ENCODE measurements at regions not wholly inside any gene's neighbourhood (a gene's known extent, or its start where the extent isn't known, plus 50 kb on each side); places are given as distances from the start of the nearest gene placed in this dataset.

GRCh38 chr21:27209546-27209945, 242.7 kb upstream of the ADAMTS5 start:
- Histone ChIP-seq H3K36me3 (ENCODE audit: insufficient read depth, low read length) (no peaks in the 10 kb centered on the region), H4K20me1 (ENCODE audit: insufficient read depth, low read length) (no peaks in the 10 kb centered on the region), H3K9me3 (ENCODE audit: insufficient read depth, low read length, severe bottlenecking) (no peaks in the 10 kb centered on the region), H3K4me1 (ENCODE audit: insufficient read depth, low read length) (no peaks in the 10 kb centered on the region), H2AFZ (ENCODE audit: low read depth, low read length) (no peak overlapping the region), H3K79me2 (ENCODE audit: insufficient read depth, low read length) (no peaks in the 10 kb centered on the region), H3K27me3 (ENCODE audit: insufficient read depth, low read length, poor library complexity) (no peaks in the 10 kb centered on the region), H3K9ac (ENCODE audit: low read depth, low read length) (no peak overlapping the region), H3K4me2 (ENCODE audit: insufficient read depth, low read length) (no peak overlapping the region), H3K27ac (ENCODE audit: low read length) (no peak overlapping the region), H3K4me3 (ENCODE audit: low read depth in 1 of 2, low read length in 2 of 2) (no peak overlapping the region)
- ATAC-seq (ENCODE audit: insufficient read depth, low read depth): no peak
- no peak for DNase-seq
- TF ChIP-seq CTCF (IDR thresholded peaks at IDR 0.05; ENCODE audit: borderline replicate concordance, extremely low read depth, low read length, poor library complexity, severe bottlenecking) (no peak), EZH2 (IDR thresholded peaks at IDR 0.05; ENCODE audit: borderline replicate concordance, low read depth, low read length, severe bottlenecking) (no peak)

- Histone ChIP-seq H3K27ac (ENCODE audit: low read length) (no peak overlapping the region), H2AFZ (ENCODE audit: low read depth, low read length) (no peak overlapping the region), H4K20me1 (ENCODE audit: insufficient read depth, low read length) (no peaks in the 10 kb centered on the region), H3K4me2 (ENCODE audit: insufficient read depth, low read length) (no peak overlapping the region), H3K4me1 (ENCODE audit: insufficient read depth, low read length) (no peaks in the 10 kb centered on the region), H3K9ac (ENCODE audit: low read depth, low read length) (no peak overlapping the region), H3K27me3 (ENCODE audit: insufficient read depth, low read length, poor library complexity) (no peaks in the 10 kb centered on the region), H3K36me3 (ENCODE audit: insufficient read depth, low read length) (no peaks in the 10 kb centered on the region), H3K9me3 (ENCODE audit: insufficient read depth, low read length, severe bottlenecking) (no peaks in the 10 kb centered on the region), H3K4me3 (ENCODE audit: low read depth in 1 of 2, low read length in 2 of 2) (no peak overlapping the region), H3K79me2 (ENCODE audit: insufficient read depth, low read length) (no peaks in the 10 kb centered on the region)
- DNase-seq: no peak
- no peak for ATAC-seq (ENCODE audit: insufficient read depth, low read depth)
- TF ChIP-seq EZH2 (IDR thresholded peaks at IDR 0.05; ENCODE audit: borderline replicate concordance, low read depth, low read length, severe bottlenecking): no peak
- no peak for TF ChIP-seq CTCF (IDR thresholded peaks at IDR 0.05; ENCODE audit: borderline replicate concordance, extremely low read depth, low read length, poor library complexity, severe bottlenecking)
Measured at GRCh38 chr21:27206368-27206982, 239.6 kb upstream of the ADAMTS5 start.

- Histone ChIP-seq H2AFZ (ENCODE audit: low read depth, low read length) (no peak overlapping the region), H3K9ac (ENCODE audit: low read depth, low read length) (no peak overlapping the region), H3K4me1 (ENCODE audit: insufficient read depth, low read length) (no peaks in the 10 kb centered on the region), H3K9me3 (ENCODE audit: insufficient read depth, low read length, severe bottlenecking) (no peaks in the 10 kb centered on the region), H3K27me3 (ENCODE audit: insufficient read depth, low read length, poor library complexity) (no peaks in the 10 kb centered on the region), H3K79me2 (ENCODE audit: insufficient read depth, low read length) (no peaks in the 10 kb centered on the region), H3K27ac (ENCODE audit: low read length) (no peak overlapping the region), H3K4me2 (ENCODE audit: insufficient read depth, low read length) (no peak overlapping the region), H3K4me3 (ENCODE audit: low read depth in 1 of 2, low read length in 2 of 2) (no peak overlapping the region), H4K20me1 (ENCODE audit: insufficient read depth, low read length) (no peaks in the 10 kb centered on the region), H3K36me3 (ENCODE audit: insufficient read depth, low read length) (no peaks in the 10 kb centered on the region)
- ATAC-seq (ENCODE audit: insufficient read depth, low read depth) (no peak), DNase-seq (no peak)
- TF ChIP-seq EZH2 (IDR thresholded peaks at IDR 0.05; ENCODE audit: borderline replicate concordance, low read depth, low read length, severe bottlenecking) (no peak), CTCF (IDR thresholded peaks at IDR 0.05; ENCODE audit: borderline replicate concordance, extremely low read depth, low read length, poor library complexity, severe bottlenecking) (no peak)
Measured at GRCh38 chr21:27202301-27202700, 235.4 kb upstream of the ADAMTS5 start.
